ENCODE measurements at regions not wholly inside any gene's neighbourhood (a gene's known extent, or its start where the extent isn't known, plus 50 kb on each side); places are given as distances from the start of the nearest gene placed in this dataset.

DNA sequence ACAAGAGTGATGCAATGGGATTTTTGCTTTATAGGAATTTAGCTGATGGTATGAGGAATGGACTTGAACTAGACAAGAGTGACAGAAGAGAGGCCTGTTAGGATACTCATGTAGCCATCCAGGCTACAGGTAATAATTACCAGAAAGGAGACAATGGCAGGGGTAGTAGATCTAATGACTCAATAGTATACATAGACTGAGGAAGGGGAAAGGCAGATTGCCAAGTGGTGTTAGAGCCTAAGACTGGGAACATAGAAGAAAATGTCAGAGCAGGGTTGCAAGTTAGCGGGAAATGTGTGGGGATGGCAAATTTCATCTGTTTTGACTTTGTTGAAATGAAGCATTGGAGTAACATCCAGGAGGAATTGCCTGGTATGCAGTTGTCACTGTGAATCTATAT is 295.6 kb downstream of the UTRN start:
- no peak for ATAC-seq
- Mint-ChIP-seq H3K27ac (peak overlapping the region; percentile 4; the same call in 1 of the 2 replicates), H3K36me3 (peaks cover 22% of the 10 kb centered on the region), H3K4me1 (peaks cover 34% of the 10 kb centered on the region), H3K4me3 (no peak overlapping the region), H3K27me3 (ENCODE audit: low read depth) (no peaks in the 10 kb centered on the region), H3K9me3 (no peaks in the 10 kb centered on the region)
- ChIA-PET CTCF (no interaction called here), POLR2A (no interaction called here)
- TF ChIP-seq SMAD4 (CRISPR knock-in tag; IDR thresholded peaks at IDR 0.05), result no peak
- no peak for TF ChIP-seq ZBTB21 (CRISPR knock-in tag; IDR thresholded peaks at IDR 0.05; ENCODE audit: borderline replicate concordance)
- no peak for TF ChIP-seq GABPB1 (CRISPR knock-in tag; IDR thresholded peaks at IDR 0.05)
- TF ChIP-seq, protein P1, sequence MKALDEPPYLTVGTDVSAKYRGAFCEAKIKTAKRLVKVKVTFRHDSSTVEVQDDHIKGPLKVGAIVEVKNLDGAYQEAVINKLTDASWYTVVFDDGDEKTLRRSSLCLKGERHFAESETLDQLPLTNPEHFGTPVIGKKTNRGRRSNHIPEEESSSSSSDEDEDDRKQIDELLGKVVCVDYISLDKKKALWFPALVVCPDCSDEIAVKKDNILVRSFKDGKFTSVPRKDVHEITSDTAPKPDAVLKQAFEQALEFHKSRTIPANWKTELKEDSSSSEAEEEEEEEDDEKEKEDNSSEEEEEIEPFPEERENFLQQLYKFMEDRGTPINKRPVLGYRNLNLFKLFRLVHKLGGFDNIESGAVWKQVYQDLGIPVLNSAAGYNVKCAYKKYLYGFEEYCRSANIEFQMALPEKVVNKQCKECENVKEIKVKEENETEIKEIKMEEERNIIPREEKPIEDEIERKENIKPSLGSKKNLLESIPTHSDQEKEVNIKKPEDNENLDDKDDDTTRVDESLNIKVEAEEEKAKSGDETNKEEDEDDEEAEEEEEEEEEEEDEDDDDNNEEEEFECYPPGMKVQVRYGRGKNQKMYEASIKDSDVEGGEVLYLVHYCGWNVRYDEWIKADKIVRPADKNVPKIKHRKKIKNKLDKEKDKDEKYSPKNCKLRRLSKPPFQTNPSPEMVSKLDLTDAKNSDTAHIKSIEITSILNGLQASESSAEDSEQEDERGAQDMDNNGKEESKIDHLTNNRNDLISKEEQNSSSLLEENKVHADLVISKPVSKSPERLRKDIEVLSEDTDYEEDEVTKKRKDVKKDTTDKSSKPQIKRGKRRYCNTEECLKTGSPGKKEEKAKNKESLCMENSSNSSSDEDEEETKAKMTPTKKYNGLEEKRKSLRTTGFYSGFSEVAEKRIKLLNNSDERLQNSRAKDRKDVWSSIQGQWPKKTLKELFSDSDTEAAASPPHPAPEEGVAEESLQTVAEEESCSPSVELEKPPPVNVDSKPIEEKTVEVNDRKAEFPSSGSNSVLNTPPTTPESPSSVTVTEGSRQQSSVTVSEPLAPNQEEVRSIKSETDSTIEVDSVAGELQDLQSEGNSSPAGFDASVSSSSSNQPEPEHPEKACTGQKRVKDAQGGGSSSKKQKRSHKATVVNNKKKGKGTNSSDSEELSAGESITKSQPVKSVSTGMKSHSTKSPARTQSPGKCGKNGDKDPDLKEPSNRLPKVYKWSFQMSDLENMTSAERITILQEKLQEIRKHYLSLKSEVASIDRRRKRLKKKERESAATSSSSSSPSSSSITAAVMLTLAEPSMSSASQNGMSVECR (CRISPR knock-in tag; IDR thresholded peaks at IDR 0.05; ENCODE audit: borderline replicate concordance), result no peak
- TF ChIP-seq JUN (CRISPR knock-in tag; IDR thresholded peaks at IDR 0.05), result no peak
- TF ChIP-seq, protein P2, sequence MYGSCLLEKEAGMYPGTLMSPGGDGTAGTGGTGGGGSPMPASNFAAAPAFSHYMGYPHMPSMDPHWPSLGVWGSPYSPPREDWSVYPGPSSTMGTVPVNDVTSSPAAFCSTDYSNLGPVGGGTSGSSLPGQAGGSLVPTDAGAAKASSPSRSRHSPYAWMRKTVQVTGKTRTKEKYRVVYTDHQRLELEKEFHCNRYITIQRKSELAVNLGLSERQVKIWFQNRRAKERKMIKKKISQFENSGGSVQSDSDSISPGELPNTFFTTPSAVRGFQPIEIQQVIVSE (CRISPR knock-in tag; IDR thresholded peaks at IDR 0.05; ENCODE audit: borderline replicate concordance), result no peak
- TF ChIP-seq, protein P3, sequence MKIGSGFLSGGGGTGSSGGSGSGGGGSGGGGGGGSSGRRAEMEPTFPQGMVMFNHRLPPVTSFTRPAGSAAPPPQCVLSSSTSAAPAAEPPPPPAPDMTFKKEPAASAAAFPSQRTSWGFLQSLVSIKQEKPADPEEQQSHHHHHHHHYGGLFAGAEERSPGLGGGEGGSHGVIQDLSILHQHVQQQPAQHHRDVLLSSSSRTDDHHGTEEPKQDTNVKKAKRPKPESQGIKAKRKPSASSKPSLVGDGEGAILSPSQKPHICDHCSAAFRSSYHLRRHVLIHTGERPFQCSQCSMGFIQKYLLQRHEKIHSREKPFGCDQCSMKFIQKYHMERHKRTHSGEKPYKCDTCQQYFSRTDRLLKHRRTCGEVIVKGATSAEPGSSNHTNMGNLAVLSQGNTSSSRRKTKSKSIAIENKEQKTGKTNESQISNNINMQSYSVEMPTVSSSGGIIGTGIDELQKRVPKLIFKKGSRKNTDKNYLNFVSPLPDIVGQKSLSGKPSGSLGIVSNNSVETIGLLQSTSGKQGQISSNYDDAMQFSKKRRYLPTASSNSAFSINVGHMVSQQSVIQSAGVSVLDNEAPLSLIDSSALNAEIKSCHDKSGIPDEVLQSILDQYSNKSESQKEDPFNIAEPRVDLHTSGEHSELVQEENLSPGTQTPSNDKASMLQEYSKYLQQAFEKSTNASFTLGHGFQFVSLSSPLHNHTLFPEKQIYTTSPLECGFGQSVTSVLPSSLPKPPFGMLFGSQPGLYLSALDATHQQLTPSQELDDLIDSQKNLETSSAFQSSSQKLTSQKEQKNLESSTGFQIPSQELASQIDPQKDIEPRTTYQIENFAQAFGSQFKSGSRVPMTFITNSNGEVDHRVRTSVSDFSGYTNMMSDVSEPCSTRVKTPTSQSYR (CRISPR knock-in tag; IDR thresholded peaks at IDR 0.05), result no peak
- TF ChIP-seq, protein P4, sequence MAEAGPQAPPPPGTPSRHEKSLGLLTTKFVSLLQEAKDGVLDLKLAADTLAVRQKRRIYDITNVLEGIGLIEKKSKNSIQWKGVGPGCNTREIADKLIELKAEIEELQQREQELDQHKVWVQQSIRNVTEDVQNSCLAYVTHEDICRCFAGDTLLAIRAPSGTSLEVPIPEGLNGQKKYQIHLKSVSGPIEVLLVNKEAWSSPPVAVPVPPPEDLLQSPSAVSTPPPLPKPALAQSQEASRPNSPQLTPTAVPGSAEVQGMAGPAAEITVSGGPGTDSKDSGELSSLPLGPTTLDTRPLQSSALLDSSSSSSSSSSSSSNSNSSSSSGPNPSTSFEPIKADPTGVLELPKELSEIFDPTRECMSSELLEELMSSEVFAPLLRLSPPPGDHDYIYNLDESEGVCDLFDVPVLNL (CRISPR knock-in tag; IDR thresholded peaks at IDR 0.05; ENCODE audit: borderline replicate concordance, low read depth), result no peak
- no peak for TF ChIP-seq NFATC4 (CRISPR knock-in tag; IDR thresholded peaks at IDR 0.05)
- TF ChIP-seq, protein P5, sequence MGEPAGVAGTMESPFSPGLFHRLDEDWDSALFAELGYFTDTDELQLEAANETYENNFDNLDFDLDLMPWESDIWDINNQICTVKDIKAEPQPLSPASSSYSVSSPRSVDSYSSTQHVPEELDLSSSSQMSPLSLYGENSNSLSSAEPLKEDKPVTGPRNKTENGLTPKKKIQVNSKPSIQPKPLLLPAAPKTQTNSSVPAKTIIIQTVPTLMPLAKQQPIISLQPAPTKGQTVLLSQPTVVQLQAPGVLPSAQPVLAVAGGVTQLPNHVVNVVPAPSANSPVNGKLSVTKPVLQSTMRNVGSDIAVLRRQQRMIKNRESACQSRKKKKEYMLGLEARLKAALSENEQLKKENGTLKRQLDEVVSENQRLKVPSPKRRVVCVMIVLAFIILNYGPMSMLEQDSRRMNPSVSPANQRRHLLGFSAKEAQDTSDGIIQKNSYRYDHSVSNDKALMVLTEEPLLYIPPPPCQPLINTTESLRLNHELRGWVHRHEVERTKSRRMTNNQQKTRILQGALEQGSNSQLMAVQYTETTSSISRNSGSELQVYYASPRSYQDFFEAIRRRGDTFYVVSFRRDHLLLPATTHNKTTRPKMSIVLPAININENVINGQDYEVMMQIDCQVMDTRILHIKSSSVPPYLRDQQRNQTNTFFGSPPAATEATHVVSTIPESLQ (CRISPR knock-in tag; IDR thresholded peaks at IDR 0.05), result no peak
- TF ChIP-seq, protein P6, sequence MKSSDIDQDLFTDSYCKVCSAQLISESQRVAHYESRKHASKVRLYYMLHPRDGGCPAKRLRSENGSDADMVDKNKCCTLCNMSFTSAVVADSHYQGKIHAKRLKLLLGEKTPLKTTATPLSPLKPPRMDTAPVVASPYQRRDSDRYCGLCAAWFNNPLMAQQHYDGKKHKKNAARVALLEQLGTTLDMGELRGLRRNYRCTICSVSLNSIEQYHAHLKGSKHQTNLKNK (CRISPR knock-in tag; IDR thresholded peaks at IDR 0.05), result no peak
- no peak for TF ChIP-seq TEAD1 (CRISPR knock-in tag; IDR thresholded peaks at IDR 0.05)
- DNase-seq (ENCODE audit: low spot score), result no peak

Data from WTC11 (cell line).